Stimulated activated CD8-positive, alpha-beta memory T cell treated with anti-CD3 and anti-CD28 coated beads, Interleukin-15, amount 100 ng/mL, for 24 hours (primary cell): ENCODE measurements at regions not wholly inside any gene's neighbourhood (a gene's known extent, or its start where the extent isn't known, plus 50 kb on each side); places are given as distances from the start of the nearest gene placed in this dataset.

Source experiments
- DNase-seq: peaks from one replicate; pipeline ENCODE4 v3.0.0-alpha.2; 2020; ENCODE audit warnings: low read depth

- no peak for DNase-seq
Observed at GRCh38 chr9:126261584-126262356, 64.9 kb upstream of the MVB12B start.

- DNase-seq = no peak
Observed at GRCh38 chr9:126262738-126263137, 63.9 kb upstream of the MVB12B start.

GRCh38 chr9:126270556-126270955 is 56.1 kb upstream of the MVB12B start:
- no peak for DNase-seq

DNA sequence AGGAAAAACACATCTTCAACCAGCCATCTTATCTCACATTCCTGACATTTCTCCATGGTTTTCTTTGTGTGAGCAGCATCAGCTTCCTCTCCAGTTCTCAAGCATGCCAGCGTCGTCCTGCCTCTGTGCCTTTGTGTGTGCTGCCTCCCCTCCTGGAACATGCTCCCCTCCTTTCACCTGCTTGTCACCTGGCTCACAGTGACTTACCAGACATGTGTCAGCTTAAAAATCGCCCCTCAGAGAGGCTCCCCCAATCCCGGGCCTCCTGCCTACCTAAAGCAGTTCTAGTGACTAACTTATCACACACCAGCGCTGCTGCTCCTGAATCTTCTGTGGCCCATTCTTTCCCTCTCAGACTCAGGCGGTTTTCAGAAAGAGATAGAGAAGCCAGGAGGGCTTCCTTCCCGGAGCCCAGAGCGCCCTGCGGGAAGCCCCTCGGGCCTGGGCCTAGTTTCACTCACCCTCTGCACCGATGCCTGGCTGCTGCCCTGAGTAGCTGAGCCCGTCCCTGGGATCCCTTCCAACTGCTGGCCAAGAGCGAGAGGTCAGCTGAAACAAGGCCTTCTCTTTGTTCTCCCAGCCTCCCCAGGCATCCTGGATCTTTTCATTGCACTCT is 51.1 kb upstream of the MVB12B start:
- no peak for DNase-seq

DNA sequence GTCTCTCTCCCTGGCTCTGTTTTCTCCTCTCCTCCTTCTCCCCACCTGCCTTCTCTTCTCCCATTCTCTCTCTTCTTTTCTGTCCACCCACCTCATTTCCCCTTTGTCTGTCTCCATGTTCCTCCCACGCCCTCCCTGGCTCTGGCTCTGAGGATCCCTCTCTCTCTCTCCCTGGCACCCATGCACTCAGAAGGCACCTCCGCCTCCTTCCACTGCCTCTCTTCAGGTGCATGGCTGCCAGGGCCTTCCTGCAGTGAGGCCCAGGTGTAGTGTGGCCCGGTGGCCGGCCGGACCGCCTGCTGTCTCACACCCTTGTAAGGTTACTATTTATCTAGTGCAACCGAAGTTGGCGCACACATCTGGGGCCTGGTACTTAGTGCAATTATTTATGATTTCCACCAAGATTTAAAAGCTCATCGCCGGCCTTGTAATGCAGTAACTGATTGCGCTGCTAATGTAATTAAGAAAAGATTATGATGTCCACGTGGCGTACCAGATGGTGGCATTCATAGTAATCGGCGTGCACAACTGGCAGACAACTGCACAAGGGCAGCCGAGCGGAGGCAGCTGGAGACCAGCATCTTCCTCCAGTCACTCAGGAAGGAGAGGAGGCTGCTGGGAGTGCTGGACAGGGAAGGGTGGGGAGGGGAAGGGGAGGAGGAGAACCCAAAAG is 50.4 kb upstream of the MVB12B start:
- no peak for DNase-seq
